ENCODE measurements at regions not wholly inside any gene's neighbourhood (a gene's known extent, or its start where the extent isn't known, plus 50 kb on each side); places are given as distances from the start of the nearest gene placed in this dataset.
"Not testable (repeated sequence)": the region's sequence is repeated elsewhere in the genome, so short reads cannot be mapped to it uniquely, and the experiment has no call there.

GRCh38 chr10:27373566-27374160 lies 130.4 kb upstream of the RAB18 start:
- no peaks in the 10 kb centered on the region for H3K9me3 ChIP-seq (ENCODE audit: control insufficient read depth in 2 of 2, insufficient read depth in 1 of 2, low read depth in 1 of 2, low read length in 1 of 2)
- no peak overlapping the region for H3K27ac ChIP-seq (ENCODE audit: low read depth in 2 of 2, low read length in 1 of 2)
- H3K27me3 ChIP-seq (ENCODE audit: control insufficient read depth in 1 of 2, insufficient read depth in 2 of 2, low read length in 2 of 2) = no peaks in the 10 kb centered on the region
- H3K4me3 ChIP-seq (ENCODE audit: low read depth in 1 of 2, low read length in 2 of 2) = no peak overlapping the region
- H3K4me1 ChIP-seq (ENCODE audit: control insufficient read depth in 2 of 2, insufficient read depth in 2 of 2, low read length in 1 of 2) = peaks cover 0 to 2% of the 10 kb centered on the region in 2 donors
- H3K36me3 ChIP-seq (ENCODE audit: control insufficient read depth in 2 of 2, insufficient read depth in 2 of 2, low read length in 1 of 2) = no peaks in the 10 kb centered on the region
- WGBS, 2 donors = 53 to 56% methylated on average over 5 of the region's 5 CpGs

GRCh38 chr10:27372095-27372494 lies 131.5 kb upstream of the ACBD5 start:
- Histone ChIP-seq H3K27ac (ENCODE audit: low read depth in 2 of 2, low read length in 1 of 2) (no peak overlapping the region), H3K27me3 (ENCODE audit: control insufficient read depth in 1 of 2, insufficient read depth in 2 of 2, low read length in 2 of 2) (no peaks in the 10 kb centered on the region), H3K4me3 (ENCODE audit: low read depth in 1 of 2, low read length in 2 of 2) (no peak overlapping the region)

GRCh38 chr10:27371375-27371774 lies 130.8 kb upstream of the ACBD5 start:
- H3K27me3 ChIP-seq (ENCODE audit: control insufficient read depth in 1 of 2, insufficient read depth in 2 of 2, low read length in 2 of 2); H3K4me1 ChIP-seq (ENCODE audit: control insufficient read depth in 2 of 2, insufficient read depth in 2 of 2, low read length in 1 of 2); H3K4me3 ChIP-seq (ENCODE audit: low read depth in 1 of 2, low read length in 2 of 2); H3K36me3 ChIP-seq (ENCODE audit: control insufficient read depth in 2 of 2, insufficient read depth in 2 of 2, low read length in 1 of 2); H3K27ac ChIP-seq (ENCODE audit: low read depth in 2 of 2, low read length in 1 of 2); H3K9me3 ChIP-seq (ENCODE audit: control insufficient read depth in 2 of 2, insufficient read depth in 1 of 2, low read depth in 1 of 2, low read length in 1 of 2): not testable (repeated sequence)
- 91 to 92% methylated on average over 5 of the region's 5 CpGs for WGBS, 2 donors

More at GRCh38 chr10:27372095-27372494, 131.5 kb upstream of the ACBD5 start:
- peaks cover 0 to 2% of the 10 kb centered on the region in 2 donors for H3K4me1 ChIP-seq (ENCODE audit: control insufficient read depth in 2 of 2, insufficient read depth in 2 of 2, low read length in 1 of 2)
- H3K36me3 ChIP-seq (ENCODE audit: control insufficient read depth in 2 of 2, insufficient read depth in 2 of 2, low read length in 1 of 2) = no peaks in the 10 kb centered on the region
- H3K9me3 ChIP-seq (ENCODE audit: control insufficient read depth in 2 of 2, insufficient read depth in 1 of 2, low read depth in 1 of 2, low read length in 1 of 2) = no peaks in the 10 kb centered on the region
- WGBS, 2 donors = 62 to 72% methylated on average over 5 of the region's 5 CpGs

GRCh38 chr10:27369880-27370279 lies 129.3 kb upstream of the ACBD5 start:
- Histone ChIP-seq H3K4me1 (ENCODE audit: control insufficient read depth in 2 of 2, insufficient read depth in 2 of 2, low read length in 1 of 2) (peaks cover 0 to 2% of the 10 kb centered on the region in 2 donors), H3K9me3 (ENCODE audit: control insufficient read depth in 2 of 2, insufficient read depth in 1 of 2, low read depth in 1 of 2, low read length in 1 of 2) (no peaks in the 10 kb centered on the region), H3K27ac (ENCODE audit: low read depth in 2 of 2, low read length in 1 of 2) (no peak overlapping the region), H3K36me3 (ENCODE audit: control insufficient read depth in 2 of 2, insufficient read depth in 2 of 2, low read length in 1 of 2) (no peaks in the 10 kb centered on the region), H3K4me3 (ENCODE audit: low read depth in 1 of 2, low read length in 2 of 2) (no peak overlapping the region), H3K27me3 (ENCODE audit: control insufficient read depth in 1 of 2, insufficient read depth in 2 of 2, low read length in 2 of 2) (no peaks in the 10 kb centered on the region)
- WGBS, 2 donors = 74 to 79% methylated on average over 3 of the region's 3 CpGs

GRCh38 chr10:27368706-27369105 lies 128.1 kb upstream of the ACBD5 start:
- H3K4me1 ChIP-seq (ENCODE audit: control insufficient read depth in 2 of 2, insufficient read depth in 2 of 2, low read length in 1 of 2) = peaks cover 0 to 2% of the 10 kb centered on the region in 2 donors
- H3K4me3 ChIP-seq (ENCODE audit: low read depth in 1 of 2, low read length in 2 of 2) = no peak overlapping the region
- no peaks in the 10 kb centered on the region for H3K9me3 ChIP-seq (ENCODE audit: control insufficient read depth in 2 of 2, insufficient read depth in 1 of 2, low read depth in 1 of 2, low read length in 1 of 2)
- 89 to 94% methylated on average over 10 of the region's 10 CpGs for WGBS, 2 donors
- no peak overlapping the region for H3K27ac ChIP-seq (ENCODE audit: low read depth in 2 of 2, low read length in 1 of 2)
- H3K27me3 ChIP-seq (ENCODE audit: control insufficient read depth in 1 of 2, insufficient read depth in 2 of 2, low read length in 2 of 2) = no peaks in the 10 kb centered on the region
- H3K36me3 ChIP-seq (ENCODE audit: control insufficient read depth in 2 of 2, insufficient read depth in 2 of 2, low read length in 1 of 2) = no peaks in the 10 kb centered on the region

GRCh38 chr10:27366769-27367168 lies 126.2 kb upstream of the ACBD5 start:
- H3K4me3 ChIP-seq (ENCODE audit: low read depth in 1 of 2, low read length in 2 of 2) = no peak overlapping the region
- no peaks in the 10 kb centered on the region for H3K36me3 ChIP-seq (ENCODE audit: control insufficient read depth in 2 of 2, insufficient read depth in 2 of 2, low read length in 1 of 2)
- WGBS, 2 donors = 57 to 62% methylated on average over 1 of the region's 1 CpG
- H3K4me1 ChIP-seq (ENCODE audit: control insufficient read depth in 2 of 2, insufficient read depth in 2 of 2, low read length in 1 of 2) = peaks cover 0 to 2% of the 10 kb centered on the region in 2 donors
- no peak overlapping the region for H3K27ac ChIP-seq (ENCODE audit: low read depth in 2 of 2, low read length in 1 of 2)
- H3K9me3 ChIP-seq (ENCODE audit: control insufficient read depth in 2 of 2, insufficient read depth in 1 of 2, low read depth in 1 of 2, low read length in 1 of 2) = no peaks in the 10 kb centered on the region
- H3K27me3 ChIP-seq (ENCODE audit: control insufficient read depth in 1 of 2, insufficient read depth in 2 of 2, low read length in 2 of 2) = no peaks in the 10 kb centered on the region

DNA sequence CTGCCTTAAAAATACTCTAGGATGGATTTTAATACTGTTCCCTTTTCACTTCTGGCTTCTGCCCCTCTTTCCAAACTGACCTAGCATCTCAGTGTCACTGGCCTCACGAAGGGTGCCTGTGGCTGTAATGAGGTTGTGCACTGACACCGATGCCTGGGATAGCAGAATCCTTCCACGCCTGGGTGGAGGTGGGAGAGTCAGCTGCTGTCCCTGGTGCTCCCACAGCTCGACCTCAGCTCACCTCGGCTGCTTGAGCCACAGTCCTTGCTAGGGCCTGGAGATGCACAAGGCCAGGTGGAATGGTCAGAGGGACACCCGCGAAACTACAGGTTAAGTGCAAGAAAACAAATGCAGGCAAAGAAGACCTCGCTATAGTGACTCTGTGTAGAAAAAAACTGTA lies 123.4 kb upstream of the ACBD5 start:
- WGBS, 2 donors = 65 to 75% methylated on average over 8 of the region's 8 CpGs
- H3K9me3 ChIP-seq (ENCODE audit: control insufficient read depth in 2 of 2, insufficient read depth in 1 of 2, low read depth in 1 of 2, low read length in 1 of 2) = no peaks in the 10 kb centered on the region
- H3K36me3 ChIP-seq (ENCODE audit: control insufficient read depth in 2 of 2, insufficient read depth in 2 of 2, low read length in 1 of 2) = no peaks in the 10 kb centered on the region

DNA sequence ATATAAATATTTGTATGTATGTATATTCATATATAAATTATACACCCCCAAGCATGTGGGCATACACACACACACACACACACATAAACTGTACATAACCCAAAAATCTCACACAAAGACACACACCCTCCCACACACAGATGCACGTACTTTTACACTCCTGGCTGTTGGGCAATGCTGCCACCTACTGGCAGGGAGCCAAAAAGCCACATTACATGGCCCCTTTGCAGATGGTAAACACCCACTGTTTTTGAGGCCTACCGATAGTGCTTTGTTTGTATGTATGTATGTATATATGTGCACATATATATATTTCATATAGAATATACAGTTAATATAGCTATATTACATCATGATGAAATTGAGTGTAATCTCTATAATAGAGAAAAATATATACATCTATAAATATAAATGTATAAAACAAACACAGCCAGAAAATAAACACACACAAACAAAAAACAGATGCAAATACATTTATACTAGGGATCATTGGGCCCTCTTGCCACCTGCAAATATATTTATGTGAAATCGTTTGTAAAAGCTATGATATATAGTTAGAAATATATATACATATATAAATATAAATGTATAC lies 120.1 kb upstream of the ACBD5 start:
- H3K36me3 ChIP-seq (ENCODE audit: control insufficient read depth in 2 of 2, insufficient read depth in 2 of 2, low read length in 1 of 2) = no peaks in the 10 kb centered on the region

More for the DNA sequence above, 123.4 kb upstream of the ACBD5 start:
- no peaks in the 10 kb centered on the region for H3K4me1 ChIP-seq (ENCODE audit: control insufficient read depth in 2 of 2, insufficient read depth in 2 of 2, low read length in 1 of 2)
- no peak overlapping the region for H3K4me3 ChIP-seq (ENCODE audit: low read depth in 1 of 2, low read length in 2 of 2)
- no peaks in the 10 kb centered on the region for H3K27me3 ChIP-seq (ENCODE audit: control insufficient read depth in 1 of 2, insufficient read depth in 2 of 2, low read length in 2 of 2)
- no peak overlapping the region for H3K27ac ChIP-seq (ENCODE audit: low read depth in 2 of 2, low read length in 1 of 2)

DNA sequence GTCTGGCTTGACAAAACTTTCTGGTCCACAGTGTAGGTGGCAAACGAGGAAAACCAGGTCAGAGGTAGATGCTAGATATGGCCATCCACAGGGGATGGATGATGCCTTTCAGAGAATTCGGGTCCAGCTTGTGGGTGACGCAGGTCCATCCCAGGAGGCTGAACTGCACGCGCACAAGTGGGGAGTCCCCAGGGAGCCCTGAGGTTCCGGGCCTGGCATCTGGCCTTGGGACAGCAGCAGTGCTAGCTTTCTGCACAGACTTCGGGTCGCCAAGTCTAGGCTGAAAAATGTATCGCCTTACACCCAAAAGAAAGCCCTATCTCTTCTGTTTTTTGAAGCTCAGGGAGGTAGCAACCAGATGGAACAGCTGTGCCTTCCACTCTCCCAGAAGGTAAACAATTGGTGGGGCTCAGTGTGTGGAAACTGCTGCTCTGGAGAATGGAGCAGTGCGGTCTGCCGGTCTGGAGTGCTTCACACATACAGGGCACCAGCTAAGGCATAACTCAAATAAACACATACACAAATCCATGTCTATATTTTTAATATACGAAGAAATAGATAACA lies 119.3 kb upstream of the ACBD5 start:
- Histone ChIP-seq H3K36me3 (ENCODE audit: control insufficient read depth in 2 of 2, insufficient read depth in 2 of 2, low read length in 1 of 2) (no peaks in the 10 kb centered on the region), H3K27ac (ENCODE audit: low read depth in 2 of 2, low read length in 1 of 2) (no peak overlapping the region), H3K4me1 (ENCODE audit: control insufficient read depth in 2 of 2, insufficient read depth in 2 of 2, low read length in 1 of 2) (no peaks in the 10 kb centered on the region), H3K27me3 (ENCODE audit: control insufficient read depth in 1 of 2, insufficient read depth in 2 of 2, low read length in 2 of 2) (no peaks in the 10 kb centered on the region), H3K9me3 (ENCODE audit: control insufficient read depth in 2 of 2, insufficient read depth in 1 of 2, low read depth in 1 of 2, low read length in 1 of 2) (no peaks in the 10 kb centered on the region), H3K4me3 (ENCODE audit: low read depth in 1 of 2, low read length in 2 of 2) (no peak overlapping the region)
- WGBS, 2 donors = 79 to 81% methylated on average over 12 of the region's 12 CpGs

More for the DNA sequence above, 120.1 kb upstream of the ACBD5 start:
- Histone ChIP-seq H3K27ac (ENCODE audit: low read depth in 2 of 2, low read length in 1 of 2) (no peak overlapping the region), H3K9me3 (ENCODE audit: control insufficient read depth in 2 of 2, insufficient read depth in 1 of 2, low read depth in 1 of 2, low read length in 1 of 2) (no peaks in the 10 kb centered on the region), H3K27me3 (ENCODE audit: control insufficient read depth in 1 of 2, insufficient read depth in 2 of 2, low read length in 2 of 2) (no peaks in the 10 kb centered on the region), H3K4me1 (ENCODE audit: control insufficient read depth in 2 of 2, insufficient read depth in 2 of 2, low read length in 1 of 2) (no peaks in the 10 kb centered on the region), H3K4me3 (ENCODE audit: low read depth in 1 of 2, low read length in 2 of 2) (no peak overlapping the region)
- 11 to 13% methylated on average over 3 of the region's 3 CpGs for WGBS, 2 donors

DNA sequence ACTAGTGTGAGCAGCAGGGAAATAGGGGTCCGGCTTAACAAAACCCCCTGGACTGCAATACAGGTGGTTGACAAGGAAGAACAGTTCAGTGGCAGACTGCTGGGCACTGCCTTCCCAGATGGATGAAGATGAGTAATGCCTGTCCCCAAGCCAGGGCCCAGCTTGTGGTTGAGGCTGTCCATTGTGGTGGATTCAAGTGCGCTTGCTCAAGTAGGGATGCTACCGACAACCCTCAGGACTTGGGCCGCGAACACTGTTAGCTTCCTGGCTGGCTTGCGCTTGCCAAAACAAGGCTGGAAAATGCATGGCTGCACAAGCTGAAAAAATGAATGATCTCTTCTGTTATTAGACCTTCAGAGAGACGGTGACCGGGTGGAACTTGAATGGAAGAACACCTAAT lies 116.1 kb upstream of the ACBD5 start:
- H3K27me3 ChIP-seq (ENCODE audit: control insufficient read depth in 1 of 2, insufficient read depth in 2 of 2, low read length in 2 of 2) = no peaks in the 10 kb centered on the region
- no peaks in the 10 kb centered on the region for H3K4me1 ChIP-seq (ENCODE audit: control insufficient read depth in 2 of 2, insufficient read depth in 2 of 2, low read length in 1 of 2)
- no peaks in the 10 kb centered on the region for H3K9me3 ChIP-seq (ENCODE audit: control insufficient read depth in 2 of 2, insufficient read depth in 1 of 2, low read depth in 1 of 2, low read length in 1 of 2)
- H3K4me3 ChIP-seq (ENCODE audit: low read depth in 1 of 2, low read length in 2 of 2) = no peak overlapping the region
- H3K27ac ChIP-seq (ENCODE audit: low read depth in 2 of 2, low read length in 1 of 2) = no peak overlapping the region
- WGBS, 2 donors = 94 to 95% methylated on average over 8 of the region's 8 CpGs
- H3K36me3 ChIP-seq (ENCODE audit: control insufficient read depth in 2 of 2, insufficient read depth in 2 of 2, low read length in 1 of 2) = no peaks in the 10 kb centered on the region

Data from esophagus (tissue), 2 donors.